Esophagus squamous epithelium (tissue), 4 donors: ENCODE measurements at regions not wholly inside any gene's neighbourhood (a gene's known extent, or its start where the extent isn't known, plus 50 kb on each side); places are given as distances from the start of the nearest gene placed in this dataset.

Experiments
- POLR2A ChIP-seq, 4 donors: fragments of 450-650 bp; IDR thresholded peaks; one replicate each; pipeline ENCODE4 v1.6.1; 2017; ENCODE audit warnings: antibody characterized with exemption in 4 of 4, mild to moderate bottlenecking in 4 of 4, moderate library complexity in 3 of 4
- TF ChIP-seq, protein P1 (sequence below), 6 experiments: fragments of 450-650 bp in 4 of 6; fragments of 200-600 bp in 2 of 6; sonication (generic) in 2 of 6; IDR thresholded peaks; one replicate each; pipeline ENCODE4 v1.5.1; 2016 to 2019; ENCODE audit warnings: antibody characterized with exemption in 6 of 6, mild to moderate bottlenecking in 4 of 6, moderate library complexity in 4 of 6

DNA sequence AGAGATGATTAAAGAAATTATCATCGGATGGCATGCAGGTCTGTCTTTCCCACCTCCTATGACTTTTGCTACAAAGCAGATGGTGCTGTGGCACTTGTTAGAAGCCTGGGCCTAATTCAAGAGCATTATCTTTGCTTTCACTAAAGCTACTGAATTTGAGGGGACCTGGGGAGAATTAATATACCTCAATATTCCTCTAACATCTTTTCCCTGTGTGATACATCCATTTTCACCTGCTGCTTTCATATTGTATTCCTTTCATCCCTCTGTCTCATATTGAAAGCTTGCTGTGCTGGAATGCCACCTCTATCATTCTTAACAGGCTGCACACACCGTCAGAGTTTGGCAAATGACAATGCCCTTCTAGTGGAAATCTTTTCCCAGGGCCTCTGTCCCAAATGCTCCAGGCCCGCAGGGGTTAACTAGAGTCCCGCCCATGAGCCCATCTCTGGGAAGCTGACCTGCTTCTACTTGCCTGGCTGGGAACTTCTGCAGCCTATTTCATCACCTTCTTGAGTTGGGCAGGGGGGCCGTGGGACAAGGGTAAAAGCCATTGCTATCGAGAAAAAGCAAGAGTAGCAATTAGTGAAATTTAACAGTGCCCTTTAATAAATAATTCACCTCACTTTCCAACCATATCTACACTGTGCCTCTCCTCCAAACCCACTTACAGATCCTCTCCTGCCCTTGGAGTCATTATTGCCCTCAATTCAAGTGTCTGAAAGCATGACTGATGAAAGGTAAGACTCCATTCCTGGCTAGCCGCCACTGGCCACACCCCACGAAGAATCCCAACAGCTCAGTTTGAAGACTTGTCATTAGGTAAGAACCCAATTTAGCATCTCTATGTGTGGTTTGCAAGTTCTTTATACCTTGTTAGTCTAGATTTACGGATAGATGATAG, 126.7 kb upstream of the BTG1 start:
- no peak for TF ChIP-seq POLR2A (IDR thresholded peaks at IDR 0.05)
- TF ChIP-seq, protein P1, sequence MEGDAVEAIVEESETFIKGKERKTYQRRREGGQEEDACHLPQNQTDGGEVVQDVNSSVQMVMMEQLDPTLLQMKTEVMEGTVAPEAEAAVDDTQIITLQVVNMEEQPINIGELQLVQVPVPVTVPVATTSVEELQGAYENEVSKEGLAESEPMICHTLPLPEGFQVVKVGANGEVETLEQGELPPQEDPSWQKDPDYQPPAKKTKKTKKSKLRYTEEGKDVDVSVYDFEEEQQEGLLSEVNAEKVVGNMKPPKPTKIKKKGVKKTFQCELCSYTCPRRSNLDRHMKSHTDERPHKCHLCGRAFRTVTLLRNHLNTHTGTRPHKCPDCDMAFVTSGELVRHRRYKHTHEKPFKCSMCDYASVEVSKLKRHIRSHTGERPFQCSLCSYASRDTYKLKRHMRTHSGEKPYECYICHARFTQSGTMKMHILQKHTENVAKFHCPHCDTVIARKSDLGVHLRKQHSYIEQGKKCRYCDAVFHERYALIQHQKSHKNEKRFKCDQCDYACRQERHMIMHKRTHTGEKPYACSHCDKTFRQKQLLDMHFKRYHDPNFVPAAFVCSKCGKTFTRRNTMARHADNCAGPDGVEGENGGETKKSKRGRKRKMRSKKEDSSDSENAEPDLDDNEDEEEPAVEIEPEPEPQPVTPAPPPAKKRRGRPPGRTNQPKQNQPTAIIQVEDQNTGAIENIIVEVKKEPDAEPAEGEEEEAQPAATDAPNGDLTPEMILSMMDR (IDR thresholded peaks at IDR 0.05), result no peak
